ENCODE measurements at regions not wholly inside any gene's neighbourhood (a gene's known extent, or its start where the extent isn't known, plus 50 kb on each side); places are given as distances from the start of the nearest gene placed in this dataset.

DNA sequence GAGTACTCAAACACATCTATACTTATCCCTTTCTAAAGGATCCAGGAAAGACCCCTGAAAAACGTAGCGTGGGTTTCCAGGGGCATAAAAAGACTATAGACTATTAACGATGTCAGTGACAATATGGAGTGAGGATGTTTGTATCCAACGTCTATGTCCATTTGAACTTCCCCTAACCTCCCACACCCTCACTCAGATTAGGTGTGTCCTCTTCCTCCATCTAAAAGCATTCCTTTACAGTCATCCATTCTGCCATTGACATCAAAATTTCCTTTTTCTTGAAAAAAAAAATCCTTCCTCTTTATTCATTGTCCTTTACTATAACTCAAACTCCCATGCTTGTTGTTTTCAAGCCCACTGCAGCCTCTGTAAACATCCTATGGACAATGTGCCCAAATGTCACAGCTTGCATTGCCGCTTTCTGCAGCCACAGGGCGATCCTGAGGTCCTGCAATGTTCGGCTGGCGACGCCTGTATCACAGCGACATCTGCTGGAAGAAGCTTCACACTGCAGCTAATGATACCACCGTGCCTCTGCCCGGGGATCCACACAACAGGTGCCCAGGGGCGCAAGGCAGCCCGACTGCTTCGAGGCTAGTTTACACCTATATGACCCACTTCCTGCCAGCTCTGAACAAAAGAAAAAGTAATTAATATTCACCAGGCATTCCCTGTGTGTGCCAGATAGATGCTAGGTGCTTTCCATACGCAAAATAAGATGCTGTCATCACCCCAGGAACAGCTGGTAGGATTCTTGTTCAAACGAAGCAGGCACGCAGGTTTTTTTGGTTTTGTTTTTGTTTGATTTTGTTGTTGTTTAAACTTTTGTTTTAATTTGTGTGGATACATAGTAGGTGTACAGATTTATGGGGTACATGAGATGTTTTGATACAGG is 267.9 kb upstream of the GHITM start:
- WGBS, 2 donors (ENCODE audit: low coverage in 1 of 2), result 22 to 30% methylated on average over 12 to 16 of the region's 18 CpGs
- H3K4me3 ChIP-seq, result no peak overlapping the region
- H3K4me1 ChIP-seq, result no peaks in the 10 kb centered on the region
- H3K27me3 ChIP-seq, result no peaks in the 10 kb centered on the region
- H3K36me3 ChIP-seq, result no peaks in the 10 kb centered on the region
- TF ChIP-seq POLR2AphosphoS5 (IDR thresholded peaks at IDR 0.05) (no peak), EP300 (IDR thresholded peaks at IDR 0.05) (no peak), POLR2A (IDR thresholded peaks at IDR 0.05) (no peak)
- TF ChIP-seq, protein P1, sequence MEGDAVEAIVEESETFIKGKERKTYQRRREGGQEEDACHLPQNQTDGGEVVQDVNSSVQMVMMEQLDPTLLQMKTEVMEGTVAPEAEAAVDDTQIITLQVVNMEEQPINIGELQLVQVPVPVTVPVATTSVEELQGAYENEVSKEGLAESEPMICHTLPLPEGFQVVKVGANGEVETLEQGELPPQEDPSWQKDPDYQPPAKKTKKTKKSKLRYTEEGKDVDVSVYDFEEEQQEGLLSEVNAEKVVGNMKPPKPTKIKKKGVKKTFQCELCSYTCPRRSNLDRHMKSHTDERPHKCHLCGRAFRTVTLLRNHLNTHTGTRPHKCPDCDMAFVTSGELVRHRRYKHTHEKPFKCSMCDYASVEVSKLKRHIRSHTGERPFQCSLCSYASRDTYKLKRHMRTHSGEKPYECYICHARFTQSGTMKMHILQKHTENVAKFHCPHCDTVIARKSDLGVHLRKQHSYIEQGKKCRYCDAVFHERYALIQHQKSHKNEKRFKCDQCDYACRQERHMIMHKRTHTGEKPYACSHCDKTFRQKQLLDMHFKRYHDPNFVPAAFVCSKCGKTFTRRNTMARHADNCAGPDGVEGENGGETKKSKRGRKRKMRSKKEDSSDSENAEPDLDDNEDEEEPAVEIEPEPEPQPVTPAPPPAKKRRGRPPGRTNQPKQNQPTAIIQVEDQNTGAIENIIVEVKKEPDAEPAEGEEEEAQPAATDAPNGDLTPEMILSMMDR (IDR thresholded peaks at IDR 0.05), result peak; percentile 62 to 90 (median 76)
- H3K27ac ChIP-seq, result no peak overlapping the region
- no peaks in the 10 kb centered on the region for H3K9me3 ChIP-seq
- ATAC-seq, result no peak

DNA sequence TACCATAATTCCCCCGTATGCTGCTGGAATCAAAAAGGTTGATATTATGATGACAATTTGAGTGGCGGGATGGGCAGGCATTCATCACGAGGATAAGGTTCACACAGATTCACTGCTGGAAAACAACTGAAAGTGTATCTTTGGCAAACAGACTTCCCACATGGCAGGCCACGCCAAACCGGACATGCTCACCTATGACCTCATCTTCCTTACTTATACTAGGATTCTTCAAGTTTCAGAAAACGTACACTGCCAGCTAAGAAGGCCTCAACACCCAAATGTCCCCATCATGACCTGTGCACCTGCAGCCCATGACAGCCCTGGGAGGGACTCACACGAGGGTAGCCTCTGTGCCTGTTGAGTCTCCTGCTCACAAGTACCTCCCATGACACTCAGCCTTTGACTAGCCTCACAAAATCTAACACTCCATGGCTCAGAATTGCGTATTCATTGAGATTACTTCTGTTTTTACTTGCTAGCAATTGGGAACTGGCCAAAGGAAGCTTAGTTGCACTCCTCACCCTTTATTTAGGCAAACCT is 259.0 kb upstream of the GHITM start:
- peaks cover 0 to 18% (median 7%) of the 10 kb centered on the region in 3 donors for H3K4me1 ChIP-seq
- H3K36me3 ChIP-seq, result no peaks in the 10 kb centered on the region
- no peaks in the 10 kb centered on the region for H3K27me3 ChIP-seq
- no peak overlapping the region for H3K27ac ChIP-seq
- H3K9me3 ChIP-seq, result no peaks in the 10 kb centered on the region
- TF ChIP-seq, protein P1 (IDR thresholded peaks at IDR 0.05), result no peak
- no peak overlapping the region for H3K4me3 ChIP-seq
- WGBS, 2 donors (ENCODE audit: low coverage in 1 of 2), result 73 to 86% methylated on average over 6 to 8 of the region's 8 CpGs
- no peak for ATAC-seq

DNA sequence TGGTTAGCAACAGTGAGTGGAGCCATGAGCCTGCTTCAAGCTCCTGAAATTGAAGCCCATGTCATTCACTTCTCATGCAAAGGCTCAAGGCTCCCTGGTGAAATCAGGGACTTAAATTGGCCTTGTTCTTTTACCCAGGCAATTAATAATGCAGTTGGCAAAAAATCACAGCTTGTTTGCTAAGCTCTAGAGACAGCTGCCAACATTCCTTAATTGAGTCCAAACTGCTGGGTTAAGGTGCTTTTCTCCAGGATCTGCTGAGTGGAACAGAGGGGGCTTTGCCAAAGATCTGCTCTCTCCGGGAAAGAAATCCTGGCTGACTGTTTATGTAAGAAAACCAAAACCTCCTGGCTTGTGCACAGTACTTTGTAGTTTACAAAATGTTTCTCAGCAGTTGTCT is 257.6 kb upstream of the GHITM start:
- Histone ChIP-seq H3K9me3 (no peaks in the 10 kb centered on the region), H3K36me3 (no peaks in the 10 kb centered on the region), H3K4me1 (peaks cover 0 to 18% (median 7%) of the 10 kb centered on the region in 3 donors), H3K27me3 (no peaks in the 10 kb centered on the region), H3K4me3 (no peak overlapping the region), H3K27ac (no peak overlapping the region)
- WGBS, 2 donors (ENCODE audit: low coverage in 1 of 2), result 0 to 10% methylated on average over 1 of the region's 1 CpG
- peak; percentile 51 for ATAC-seq
- TF ChIP-seq EP300 (IDR thresholded peaks at IDR 0.05) (no peak), POLR2AphosphoS5 (IDR thresholded peaks at IDR 0.05) (peak; percentile 44), POLR2A (IDR thresholded peaks at IDR 0.05) (no peak)

DNA sequence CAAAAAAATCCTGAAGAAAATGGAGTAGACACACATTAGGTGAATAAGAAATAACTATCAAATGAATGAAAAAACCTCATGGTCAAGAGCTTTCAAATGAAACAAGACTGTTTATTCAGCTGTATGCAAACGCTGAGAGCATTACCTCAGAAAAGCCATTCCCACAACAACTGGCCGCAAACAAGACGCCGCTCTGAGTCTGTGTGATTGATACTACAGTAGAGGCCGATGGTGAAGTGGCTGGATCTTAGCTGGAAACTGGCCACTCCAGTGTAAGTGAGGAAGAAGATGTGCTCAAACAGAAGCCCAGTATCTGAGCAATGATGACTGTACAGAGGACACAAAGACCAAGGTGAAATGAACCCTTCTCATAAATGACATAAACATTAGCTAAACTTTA is 252.4 kb upstream of the GHITM start:
- TF ChIP-seq, protein P1 (IDR thresholded peaks at IDR 0.05), result no peak
- TF ChIP-seq POLR2AphosphoS5 (IDR thresholded peaks at IDR 0.05), result no peak
- TF ChIP-seq EP300 (IDR thresholded peaks at IDR 0.05), result no peak
- TF ChIP-seq POLR2A (IDR thresholded peaks at IDR 0.05), result no peak
- 46 to 80% methylated on average over 1 to 5 of the region's 5 CpGs for WGBS, 2 donors (ENCODE audit: low coverage in 1 of 2)
- H3K27me3 ChIP-seq, result no peaks in the 10 kb centered on the region
- no peak overlapping the region for H3K27ac ChIP-seq
- no peaks in the 10 kb centered on the region for H3K9me3 ChIP-seq
- H3K4me3 ChIP-seq, result no peak overlapping the region
- no peaks in the 10 kb centered on the region for H3K36me3 ChIP-seq
- H3K4me1 ChIP-seq, result peaks cover 0 to 6% (median 0%) of the 10 kb centered on the region in 3 donors
- no peak for ATAC-seq

DNA sequence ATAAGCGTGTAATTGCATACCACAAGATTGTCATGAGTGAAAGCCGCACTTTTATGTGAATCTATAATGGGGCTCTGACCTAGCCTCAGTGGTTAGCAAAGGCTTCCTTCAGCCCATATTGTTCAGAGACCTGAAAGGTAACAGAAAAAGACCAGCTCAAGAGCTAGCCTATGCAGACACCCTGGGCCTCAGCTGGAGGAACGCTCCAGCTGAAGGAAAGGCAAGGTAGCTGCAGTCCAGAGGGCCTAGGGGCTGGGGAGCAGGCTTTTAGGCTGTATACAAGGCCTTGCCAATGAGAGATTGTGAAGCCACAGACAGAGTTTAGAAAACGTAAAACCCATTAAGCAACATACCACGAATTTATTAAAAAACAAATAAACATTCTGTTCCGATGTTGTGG is 246.6 kb upstream of the GHITM start:
- Histone ChIP-seq H3K4me1 (no peaks in the 10 kb centered on the region), H3K4me3 (no peak overlapping the region), H3K27ac (no peak overlapping the region), H3K27me3 (no peaks in the 10 kb centered on the region), H3K9me3 (no peaks in the 10 kb centered on the region), H3K36me3 (no peaks in the 10 kb centered on the region)
- TF ChIP-seq EP300 (IDR thresholded peaks at IDR 0.05), result no peak
- TF ChIP-seq POLR2AphosphoS5 (IDR thresholded peaks at IDR 0.05), result no peak
- no peak for TF ChIP-seq POLR2A (IDR thresholded peaks at IDR 0.05)
- TF ChIP-seq, protein P1 (IDR thresholded peaks at IDR 0.05), result no peak
- 70 to 79% methylated on average over 6 of the region's 6 CpGs for WGBS, 2 donors (ENCODE audit: low coverage in 1 of 2)
- no peak for ATAC-seq
